Lower lobe of right lung (tissue), 2 donors: ENCODE measurements at regions not wholly inside any gene's neighbourhood (a gene's known extent, or its start where the extent isn't known, plus 50 kb on each side); places are given as distances from the start of the nearest gene placed in this dataset.

Source experiments
- ATAC-seq, 2 donors: fragments of 200-7000 bp; cut with Tn5 transposase; one replicate each; pipeline ENCODE4 v1.9.1; 2020 to 2022; ENCODE audit warnings: mild to moderate bottlenecking in 2 of 2, moderate library complexity in 2 of 2
- DNase-seq: peaks from one replicate; pipeline ENCODE4 v3.0.0-alpha.2; 2020
- H3K27ac ChIP-seq: fragments of 200-600 bp; one replicate; pipeline ENCODE4 v1.8.0; 2022
- H3K27me3 ChIP-seq: fragments of 200-600 bp; one replicate; pipeline ENCODE4 v1.8.0; 2022; ENCODE audit warnings: low read depth
- H3K36me3 ChIP-seq: fragments of 200-600 bp; one replicate; pipeline ENCODE4 v1.8.0; 2022; ENCODE audit warnings: mild to moderate bottlenecking
- H3K4me1 ChIP-seq: fragments of 200-600 bp; one replicate; pipeline ENCODE4 v1.8.0; 2022
- H3K4me3 ChIP-seq: fragments of 200-600 bp; one replicate; pipeline ENCODE4 v1.8.0; 2022; ENCODE audit warnings: mild to moderate bottlenecking
- H3K9me3 ChIP-seq: fragments of 200-600 bp; one replicate; pipeline ENCODE4 v1.8.0; 2022
- intact Hi-C: fragments of 100-400 bp; cut with DNase I; formaldehyde crosslinking; loops from one replicate; pipeline ENCODE4 v1.11.0; 2022
- TF ChIP-seq, protein P1 (sequence below): fragments of 200-600 bp; IDR thresholded peaks from one replicate; pipeline ENCODE4 v1.8.0; 2022; ENCODE audit warnings: antibody characterized with exemption, mild to moderate bottlenecking
- donor health status: DM: no; HTN: yes; CAD: no; lungs with severe emphysema.

DNA sequence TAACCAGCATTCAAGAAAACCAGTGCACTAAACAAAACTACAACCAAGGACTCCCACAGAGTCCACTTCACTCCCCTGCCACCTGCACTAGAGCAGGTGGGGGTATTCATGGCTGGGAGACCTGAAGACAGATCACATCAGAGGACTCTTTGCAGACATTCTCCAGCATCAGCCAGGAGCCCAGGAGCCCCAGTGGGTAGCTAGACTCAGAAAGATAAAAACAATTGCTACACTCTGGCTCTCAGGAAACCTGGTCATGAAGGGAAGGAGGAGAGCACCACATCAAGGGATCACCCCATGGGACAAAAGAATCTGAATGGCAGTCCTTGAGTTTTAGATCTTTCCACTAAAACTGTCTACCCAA lies 472.1 kb downstream of the PLPP3 start:
- H3K4me3 ChIP-seq: no peak overlapping the region
- peaks cover 13% of the 10 kb centered on the region for H3K9me3 ChIP-seq
- TF ChIP-seq, protein P1, sequence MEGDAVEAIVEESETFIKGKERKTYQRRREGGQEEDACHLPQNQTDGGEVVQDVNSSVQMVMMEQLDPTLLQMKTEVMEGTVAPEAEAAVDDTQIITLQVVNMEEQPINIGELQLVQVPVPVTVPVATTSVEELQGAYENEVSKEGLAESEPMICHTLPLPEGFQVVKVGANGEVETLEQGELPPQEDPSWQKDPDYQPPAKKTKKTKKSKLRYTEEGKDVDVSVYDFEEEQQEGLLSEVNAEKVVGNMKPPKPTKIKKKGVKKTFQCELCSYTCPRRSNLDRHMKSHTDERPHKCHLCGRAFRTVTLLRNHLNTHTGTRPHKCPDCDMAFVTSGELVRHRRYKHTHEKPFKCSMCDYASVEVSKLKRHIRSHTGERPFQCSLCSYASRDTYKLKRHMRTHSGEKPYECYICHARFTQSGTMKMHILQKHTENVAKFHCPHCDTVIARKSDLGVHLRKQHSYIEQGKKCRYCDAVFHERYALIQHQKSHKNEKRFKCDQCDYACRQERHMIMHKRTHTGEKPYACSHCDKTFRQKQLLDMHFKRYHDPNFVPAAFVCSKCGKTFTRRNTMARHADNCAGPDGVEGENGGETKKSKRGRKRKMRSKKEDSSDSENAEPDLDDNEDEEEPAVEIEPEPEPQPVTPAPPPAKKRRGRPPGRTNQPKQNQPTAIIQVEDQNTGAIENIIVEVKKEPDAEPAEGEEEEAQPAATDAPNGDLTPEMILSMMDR: no peak
- ATAC-seq (no peak), DNase-seq (no peak)
- H3K27ac ChIP-seq: no peak overlapping the region
- H3K27me3 ChIP-seq: no peaks in the 10 kb centered on the region
- intact Hi-C loops: no loop called here
- no peaks in the 10 kb centered on the region for H3K4me1 ChIP-seq
- H3K36me3 ChIP-seq: no peaks in the 10 kb centered on the region

DNA sequence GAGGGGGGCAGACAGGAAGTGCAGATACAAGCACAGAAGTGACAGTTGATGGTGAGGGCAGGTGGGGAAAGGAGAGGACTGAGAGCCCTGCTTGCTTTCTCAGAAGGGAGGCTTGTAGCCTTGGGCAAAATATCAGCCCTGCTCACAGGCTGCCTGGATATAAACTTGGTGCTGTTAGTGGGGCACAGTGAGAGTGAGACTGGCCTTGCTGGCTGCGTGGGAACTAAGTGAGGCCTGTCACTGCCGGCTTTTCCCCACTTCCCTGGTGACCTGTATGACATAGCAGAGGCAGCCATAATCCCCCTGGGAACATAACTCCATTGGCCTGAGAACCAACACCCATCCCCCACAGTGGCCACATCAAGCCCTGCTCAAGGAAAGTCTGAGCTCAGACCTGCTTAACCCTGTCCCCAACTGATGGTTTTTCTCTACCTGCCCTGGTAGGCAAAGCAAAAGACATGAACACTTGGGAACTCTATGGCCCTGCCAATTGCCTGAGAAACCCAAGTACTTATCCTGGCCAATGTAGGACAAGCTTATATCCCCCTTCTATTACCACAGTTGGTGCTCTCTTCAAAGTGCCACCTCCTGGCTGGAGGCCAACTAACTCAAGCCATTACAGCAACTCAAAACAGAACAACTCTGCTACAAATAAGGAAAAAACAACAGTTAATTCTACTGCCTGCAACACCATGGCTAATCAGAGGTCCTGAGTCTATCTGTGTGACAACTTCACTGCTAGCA lies 472.7 kb downstream of the PLPP3 start:
- no peak for ATAC-seq
- intact Hi-C loops: no loop called here
- H3K36me3 ChIP-seq: no peaks in the 10 kb centered on the region
- no peak for DNase-seq
- TF ChIP-seq, protein P1: no peak
- peaks cover 13% of the 10 kb centered on the region for H3K9me3 ChIP-seq
- H3K27ac ChIP-seq: no peak overlapping the region
- H3K4me1 ChIP-seq: no peaks in the 10 kb centered on the region
- H3K4me3 ChIP-seq: no peak overlapping the region
- no peaks in the 10 kb centered on the region for H3K27me3 ChIP-seq

DNA sequence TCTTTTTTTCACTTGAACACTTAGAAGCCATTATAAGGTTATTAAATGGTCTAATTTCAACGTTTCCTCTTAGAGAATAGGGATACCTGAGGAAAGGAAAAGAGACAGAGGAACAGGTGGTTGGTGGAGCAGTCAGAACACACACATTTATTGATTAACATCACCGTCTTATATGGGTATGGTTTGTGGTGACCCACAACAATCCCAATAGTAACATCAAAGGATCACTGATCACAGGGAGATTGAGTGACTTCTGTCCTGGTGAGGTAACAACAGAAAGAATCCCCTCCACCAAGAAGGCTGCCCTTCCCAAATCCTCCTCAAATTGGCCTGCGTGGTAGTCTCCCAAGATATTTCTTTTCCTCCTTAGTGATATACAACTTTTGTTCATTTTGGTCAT lies 474.0 kb downstream of the PLPP3 start:
- Histone ChIP-seq H3K4me1 (no peaks in the 10 kb centered on the region), H3K9me3 (peaks cover 12% of the 10 kb centered on the region), H3K36me3 (no peaks in the 10 kb centered on the region), H3K4me3 (no peak overlapping the region), H3K27me3 (no peaks in the 10 kb centered on the region), H3K27ac (no peak overlapping the region)
- TF ChIP-seq, protein P1: no peak
- DNase-seq: no peak
- intact Hi-C loops: no loop called here
- ATAC-seq: no peak

DNA sequence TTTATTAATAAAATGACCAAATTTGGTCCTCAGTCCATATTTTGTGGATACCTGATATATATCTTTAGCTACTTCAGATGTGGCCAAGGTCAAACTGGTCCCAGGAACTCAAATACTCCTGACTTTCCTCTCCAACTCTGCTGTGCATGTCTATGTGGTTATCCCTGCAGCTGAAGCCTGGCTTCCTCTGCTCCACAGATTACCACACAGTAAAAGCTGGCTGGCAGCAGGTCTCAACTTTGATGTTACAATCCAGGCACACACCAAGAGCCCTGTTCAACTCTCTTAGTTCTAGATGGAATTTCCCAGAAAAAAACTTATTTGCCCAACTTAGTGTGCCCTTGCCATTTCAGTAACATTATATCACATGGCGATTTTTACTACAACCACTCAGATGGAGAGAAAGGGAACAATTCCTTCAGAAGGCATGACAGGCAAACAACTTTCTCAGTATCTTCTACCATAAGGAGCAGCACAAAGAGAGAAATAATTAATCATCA lies 479.5 kb downstream of the PLPP3 start:
- H3K4me1 ChIP-seq: no peaks in the 10 kb centered on the region
- TF ChIP-seq, protein P1: no peak
- H3K36me3 ChIP-seq: no peaks in the 10 kb centered on the region
- no peak overlapping the region for H3K27ac ChIP-seq
- DNase-seq (no peak), ATAC-seq (no peak)
- peaks cover 10% of the 10 kb centered on the region for H3K9me3 ChIP-seq
- intact Hi-C loops: no loop called here
- no peaks in the 10 kb centered on the region for H3K27me3 ChIP-seq
- no peak overlapping the region for H3K4me3 ChIP-seq

DNA sequence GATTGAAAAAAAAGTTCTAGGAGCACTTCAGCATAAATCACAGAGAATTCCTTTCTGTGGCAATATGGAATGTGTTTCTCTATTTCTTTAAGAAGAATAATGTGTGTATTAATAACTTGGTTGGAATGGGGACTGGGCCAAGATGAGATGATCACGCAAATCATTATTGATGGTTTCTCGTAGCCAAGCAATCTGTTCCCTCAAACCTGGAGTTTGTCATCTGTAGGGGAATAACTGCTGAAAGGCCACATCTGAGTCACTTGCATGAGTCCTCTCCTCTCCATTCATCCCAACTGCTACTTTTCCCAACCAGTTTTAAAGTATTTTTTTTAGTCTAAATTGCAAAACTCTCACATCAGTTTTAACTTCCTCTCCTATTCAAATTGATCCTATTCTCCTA lies 480.4 kb downstream of the PLPP3 start:
- no peak for DNase-seq
- peaks cover 1% of the 10 kb centered on the region for H3K9me3 ChIP-seq
- no peaks in the 10 kb centered on the region for H3K4me1 ChIP-seq
- no peaks in the 10 kb centered on the region for H3K27me3 ChIP-seq
- H3K27ac ChIP-seq: no peak overlapping the region
- TF ChIP-seq, protein P1: no peak
- intact Hi-C loops: no loop called here
- no peak overlapping the region for H3K4me3 ChIP-seq
- no peak for ATAC-seq
- no peaks in the 10 kb centered on the region for H3K36me3 ChIP-seq
